Superior temporal gyrus (tissue), 1 donor: ENCODE measurements at regions not wholly inside any gene's neighbourhood (a gene's known extent, or its start where the extent isn't known, plus 50 kb on each side); places are given as distances from the start of the nearest gene placed in this dataset.
"Not testable (repeated sequence)": the region's sequence is repeated elsewhere in the genome, so short reads cannot be mapped to it uniquely, and the experiment has no call there.

Experiments
- DNase-seq: peaks from one replicate; pipeline ENCODE4 v3.0.0-alpha.2; 2016; ENCODE audit errors: extremely low spot score

DNA sequence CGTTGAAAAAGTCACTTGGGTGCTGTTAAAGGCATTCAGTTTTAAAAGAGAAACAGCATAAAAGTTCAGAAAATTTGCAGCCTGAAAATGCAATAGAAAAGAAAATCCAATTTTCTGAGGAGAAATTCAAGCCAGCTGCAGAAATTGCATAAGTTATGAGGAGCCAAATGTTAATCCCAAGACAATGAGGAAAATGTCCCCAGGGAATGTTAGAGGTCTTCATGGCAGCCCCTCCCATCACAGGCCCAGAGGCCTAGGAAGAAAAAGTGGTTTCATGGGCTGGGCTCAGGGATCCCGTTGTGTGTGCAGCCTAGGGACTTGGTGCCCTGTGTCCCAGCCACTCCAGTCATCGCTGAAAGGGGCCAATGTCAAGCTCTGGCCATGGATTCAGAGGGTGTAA lies 1055.6 kb downstream of the DIPK2A start:
- DNase-seq, result not testable (repeated sequence)

DNA sequence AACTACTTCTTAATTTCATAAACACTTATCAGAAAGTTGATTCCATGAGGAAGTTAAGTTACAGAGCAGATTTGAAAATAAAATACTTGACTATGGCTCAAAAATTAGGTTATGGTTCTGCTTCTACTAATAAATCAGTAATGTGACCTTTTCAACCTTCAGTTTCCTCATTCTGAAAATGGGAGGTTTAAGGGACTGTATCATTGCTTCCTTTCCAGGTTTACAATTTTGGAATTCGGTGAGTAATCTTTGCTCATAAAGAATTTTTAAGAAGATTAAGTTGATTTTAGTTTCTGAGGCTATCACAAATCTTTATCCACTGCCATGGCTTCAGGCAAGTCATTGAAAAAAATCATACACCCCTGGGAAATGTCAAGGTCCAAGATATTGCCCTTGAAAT lies 1061.2 kb downstream of the DIPK2A start:
- no peak for DNase-seq

DNA sequence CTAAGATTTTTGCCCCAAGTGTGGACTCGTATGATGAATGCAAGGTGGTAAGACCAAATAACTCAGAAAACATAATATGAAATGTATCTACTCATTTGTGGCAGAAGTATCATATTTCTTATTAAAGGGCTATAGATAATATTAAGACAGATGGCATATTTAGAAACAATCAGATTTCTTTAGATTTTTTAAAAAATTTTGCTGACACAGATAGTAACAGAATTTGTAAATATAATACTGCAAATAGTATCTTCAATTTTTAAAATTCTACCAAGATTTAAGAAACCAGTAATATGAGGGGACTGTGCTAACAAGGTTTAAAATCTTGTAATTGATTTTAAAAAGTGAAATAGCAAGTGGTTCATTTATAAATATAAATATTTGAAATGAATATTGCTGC lies 1064.1 kb downstream of the DIPK2A start:
- no peak for DNase-seq

DNA sequence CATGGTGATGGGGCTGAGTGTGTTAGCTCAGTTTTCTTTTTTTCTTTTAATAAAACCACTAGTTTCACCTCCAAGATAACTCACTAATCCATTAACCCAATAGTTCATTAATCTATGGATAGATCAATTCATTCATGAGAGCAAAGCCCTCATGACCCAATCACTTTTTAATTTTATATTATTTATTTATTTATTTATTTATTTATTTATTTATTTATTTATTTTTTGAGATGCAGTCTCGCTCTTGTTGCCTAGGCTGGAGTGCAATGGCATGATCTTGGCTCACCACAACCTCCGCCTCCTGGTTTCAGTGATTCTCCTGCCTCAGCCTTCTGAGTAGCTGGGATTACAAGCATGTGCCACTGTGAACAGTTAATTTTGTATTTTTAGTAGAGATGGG lies 1082.4 kb downstream of the DIPK2A start:
- DNase-seq, result not testable (repeated sequence)

DNA sequence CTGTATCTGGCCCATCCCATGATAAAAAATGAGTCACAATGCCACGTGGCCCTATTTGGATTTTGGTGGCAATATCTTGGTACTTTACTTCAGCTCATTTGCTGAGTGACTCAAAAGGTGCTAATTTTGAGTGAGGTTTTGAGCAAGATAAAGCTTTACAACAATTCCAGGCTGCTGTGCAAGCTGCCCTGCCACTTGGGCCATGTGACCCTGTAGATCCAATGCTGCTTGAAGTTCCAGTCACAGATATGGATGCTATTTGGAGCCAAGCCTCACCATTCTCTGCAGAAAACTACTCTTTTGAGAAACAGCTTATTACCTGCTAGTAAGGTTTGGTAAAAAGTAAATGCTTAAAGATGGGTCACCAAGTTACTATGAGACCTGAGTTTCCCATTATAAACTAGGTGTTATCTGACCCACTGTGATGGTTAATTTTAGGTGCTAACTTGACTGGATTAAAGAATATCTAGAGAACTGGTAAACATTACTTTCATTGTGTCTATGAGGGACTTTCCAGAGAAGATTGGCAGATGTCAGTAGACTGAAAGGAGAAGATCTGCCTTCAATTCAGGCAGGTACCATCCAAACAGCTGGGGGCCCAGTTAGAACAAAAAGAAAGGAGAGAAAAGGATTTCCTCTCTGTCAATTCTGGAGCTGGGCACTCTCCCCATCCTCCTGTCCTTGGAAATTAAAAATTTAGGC lies 1083.9 kb downstream of the DIPK2A start:
- no peak for DNase-seq

DNA sequence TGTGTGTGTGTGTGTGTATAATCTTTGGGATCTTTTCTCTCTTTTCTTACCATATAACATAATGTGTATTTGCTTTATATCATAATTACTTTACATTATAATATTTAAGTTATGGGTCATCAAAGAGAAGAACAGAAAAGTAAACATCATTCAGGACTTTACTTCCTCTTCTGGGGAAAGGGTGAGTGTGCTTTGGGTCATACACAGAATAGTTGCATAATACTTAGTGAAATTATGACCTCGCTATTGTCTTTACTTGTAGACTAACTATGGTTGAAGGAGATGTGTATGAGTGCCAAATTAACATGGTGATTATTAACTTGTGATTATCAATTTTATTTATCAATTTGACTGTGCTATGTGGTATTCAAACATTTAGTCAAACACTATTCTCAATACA lies 1086.9 kb downstream of the DIPK2A start:
- no peak for DNase-seq

DNA sequence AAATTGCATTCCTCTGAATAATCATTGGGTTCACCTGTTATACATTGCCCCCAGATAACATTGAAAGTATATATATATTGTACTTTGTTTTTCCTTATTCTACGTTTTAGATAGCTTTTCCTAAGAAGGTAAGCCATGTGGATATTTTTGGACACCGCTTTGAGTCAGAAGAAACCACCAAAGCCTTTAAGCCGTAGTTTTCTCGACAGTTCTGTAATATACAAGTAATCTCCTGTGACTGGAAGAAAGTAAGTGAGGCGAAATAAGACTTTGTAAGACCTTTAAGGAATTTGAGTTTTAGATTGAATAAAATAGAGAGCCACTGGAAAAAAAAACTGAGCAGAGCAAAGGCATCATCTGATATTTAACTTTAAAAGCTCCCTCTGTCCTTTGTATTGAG lies 1092.0 kb downstream of the DIPK2A start:
- DNase-seq, result no peak

DNA sequence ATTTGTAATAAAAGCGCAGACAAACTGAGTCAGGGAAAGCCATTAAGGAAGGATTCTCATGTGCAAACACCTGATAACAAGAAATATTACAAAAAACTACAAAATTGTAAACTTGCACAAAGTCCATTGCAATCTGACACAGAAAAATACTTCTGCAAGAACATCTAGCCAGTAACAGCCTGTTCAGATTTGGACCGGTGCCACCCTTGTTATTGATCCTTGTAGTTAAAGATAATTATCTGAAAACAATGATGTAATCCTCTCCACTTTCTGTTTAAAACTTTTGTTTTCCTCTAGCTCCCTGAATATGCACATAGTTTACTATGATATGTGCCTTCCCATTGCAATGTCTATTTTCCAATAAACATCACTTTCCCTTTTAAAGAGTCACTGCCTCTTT lies 1090.2 kb downstream of the PLOD2 start:
- DNase-seq, result no peak

DNA sequence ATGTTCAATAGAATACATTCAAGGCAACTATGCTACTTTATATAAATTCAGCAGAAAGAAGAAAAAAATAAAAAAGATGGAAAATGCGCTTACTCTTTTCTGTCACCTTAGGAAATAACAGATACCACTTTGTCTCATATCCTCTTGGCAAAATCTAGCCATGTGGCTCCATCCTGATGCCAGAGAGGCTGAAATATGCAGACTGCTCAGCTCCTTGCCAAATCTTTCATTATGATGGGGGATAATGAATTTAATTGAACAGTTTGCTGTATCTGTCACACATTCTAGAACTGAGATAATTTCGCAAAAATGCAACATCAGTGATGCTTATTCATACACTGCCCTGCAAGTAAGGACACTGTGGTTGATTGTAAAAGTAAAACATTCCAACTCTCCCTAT lies 1081.5 kb downstream of the PLOD2 start:
- peak; percentile 28 for DNase-seq

DNA sequence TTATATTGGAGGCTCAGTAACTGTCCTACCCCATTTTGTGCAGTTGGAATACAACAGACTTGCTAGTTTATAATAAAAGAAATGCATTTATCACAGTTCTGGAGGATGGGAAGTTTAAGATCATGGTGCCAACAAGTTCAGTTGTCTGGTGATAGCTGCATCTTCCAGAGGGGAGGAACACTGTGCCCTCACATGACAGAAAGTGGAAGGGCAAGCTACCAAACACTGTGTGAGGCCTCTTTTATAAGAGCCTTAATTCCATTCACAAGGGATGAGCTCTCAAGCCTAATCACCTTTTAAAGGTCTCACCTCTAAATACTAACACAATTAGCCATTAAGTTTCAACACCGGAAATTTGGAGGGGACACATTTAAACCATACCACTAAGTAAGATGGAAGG lies 1073.9 kb downstream of the PLOD2 start:
- no peak for DNase-seq

DNA sequence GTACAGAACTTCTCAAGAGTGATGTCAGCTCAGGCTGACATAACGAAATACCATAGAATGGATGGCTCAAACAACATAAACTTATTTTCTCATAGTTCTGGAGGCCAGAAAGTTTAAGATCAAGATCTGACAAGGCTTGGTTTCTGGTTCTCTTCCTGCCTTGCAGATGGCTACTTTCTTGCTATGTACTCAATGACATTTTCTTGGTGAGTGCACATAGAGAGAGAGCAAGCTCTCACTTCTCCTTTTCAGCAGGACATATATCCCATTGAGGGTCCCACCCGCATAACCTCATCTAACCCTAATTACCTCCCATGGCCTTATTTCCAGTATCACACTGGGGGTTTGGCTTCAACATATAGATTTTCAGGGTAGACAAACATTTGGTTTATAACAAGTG lies 1072.1 kb downstream of the PLOD2 start:
- DNase-seq, result no peak

DNA sequence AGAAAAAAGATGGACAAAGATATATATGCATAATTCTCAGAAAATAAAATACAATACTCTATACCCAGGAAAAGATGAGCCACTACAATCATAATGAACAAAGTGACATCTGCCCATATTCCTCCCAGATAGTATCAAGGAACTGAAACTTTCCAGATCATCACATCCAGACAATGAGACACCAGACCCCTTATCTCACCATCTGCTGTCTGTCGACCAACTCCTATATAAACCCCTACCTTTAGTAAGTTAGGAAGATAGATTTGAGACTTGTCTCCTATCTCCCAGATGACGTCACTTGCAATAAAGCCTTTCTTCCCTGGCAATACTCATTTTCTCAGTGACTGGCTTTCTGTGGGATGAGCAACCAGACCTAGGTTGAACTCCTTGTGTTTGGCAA lies 1071.6 kb downstream of the PLOD2 start:
- no peak for DNase-seq

DNA sequence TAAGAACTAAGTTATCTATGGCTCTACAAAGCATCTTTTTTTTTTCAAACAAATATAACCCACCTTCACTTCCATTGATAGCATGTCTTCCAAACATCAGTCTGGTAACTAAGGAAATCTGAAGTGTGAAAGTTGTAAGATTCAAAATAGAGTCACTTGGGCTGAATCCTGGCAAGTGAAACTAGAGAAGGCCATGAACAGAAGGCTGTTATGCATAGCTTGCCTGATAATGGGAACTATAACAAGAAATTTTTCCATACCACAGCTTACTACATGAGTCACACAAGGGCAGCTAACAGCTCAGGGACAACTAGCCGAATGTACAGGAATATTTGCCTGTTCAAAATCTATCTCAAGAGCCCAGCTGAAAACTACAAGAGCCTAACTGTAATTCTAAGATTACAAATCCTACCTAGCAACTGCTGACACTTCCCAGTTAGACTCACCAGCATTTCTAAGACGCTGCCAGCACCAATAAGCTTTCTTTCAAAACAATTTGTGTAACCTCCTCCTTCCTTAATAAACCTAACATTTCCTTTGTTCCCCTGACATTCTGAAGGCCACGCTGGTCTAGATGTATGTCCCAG lies 1066.5 kb downstream of the PLOD2 start:
- peak; percentile 54 for DNase-seq

DNA sequence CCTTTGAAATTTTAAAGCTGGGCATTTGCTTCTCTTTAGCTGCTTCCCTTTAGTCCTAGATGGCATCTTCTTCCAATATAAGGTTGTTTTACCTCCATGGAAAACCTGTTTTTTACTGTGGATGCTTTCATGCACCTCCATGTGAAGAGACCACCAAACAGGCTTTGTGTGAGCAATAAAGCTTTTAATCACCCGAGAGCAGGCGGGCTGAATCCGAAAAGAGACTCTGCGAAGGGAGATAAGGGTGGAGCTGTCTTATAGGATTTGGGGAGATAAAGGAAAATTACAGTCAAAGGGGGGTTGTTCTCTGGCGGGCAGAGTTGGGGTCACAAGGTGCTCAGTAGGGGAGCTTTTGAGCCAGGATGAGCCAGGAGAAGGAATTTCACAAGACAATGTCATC lies 1049.8 kb downstream of the PLOD2 start:
- DNase-seq, result not testable (repeated sequence)

DNA sequence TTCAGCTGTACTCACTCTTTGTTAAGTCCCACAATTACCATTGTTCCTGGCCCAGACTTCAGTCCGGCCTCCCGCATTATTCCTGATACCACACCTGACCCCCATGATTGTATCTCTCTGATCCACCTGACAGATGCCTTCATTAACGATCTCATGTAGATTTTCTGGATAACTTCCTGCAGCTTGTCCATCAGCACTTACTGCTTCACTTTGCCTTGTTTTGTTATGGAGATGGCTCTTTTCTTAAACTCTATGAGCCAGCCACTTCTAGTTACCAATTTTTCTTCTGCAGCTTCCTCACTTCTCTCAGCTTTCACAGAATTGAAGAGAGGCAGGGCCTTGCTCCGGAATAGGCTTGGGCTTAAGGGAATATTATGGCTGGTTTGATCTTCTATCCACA lies 1044.2 kb downstream of the PLOD2 start:
- DNase-seq, result no peak

DNA sequence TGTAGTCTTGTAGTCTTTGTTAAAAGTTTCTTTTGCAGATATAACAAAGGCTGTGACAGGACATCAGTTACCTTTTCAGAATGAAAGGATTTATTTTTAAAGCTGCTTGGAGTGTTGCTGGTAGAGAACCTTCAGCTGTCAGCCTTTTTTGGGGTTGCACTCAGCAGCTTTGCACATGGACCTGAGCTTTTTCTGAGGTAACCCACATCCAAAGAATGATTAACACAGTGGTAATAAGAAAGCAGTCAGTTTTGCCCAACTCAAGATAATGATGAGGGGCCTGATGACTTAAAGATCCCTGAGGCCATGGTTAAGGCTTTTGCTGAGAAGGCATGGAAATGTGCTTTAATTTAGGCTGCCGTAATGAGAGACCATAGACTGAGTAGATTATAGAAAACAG lies 1042.7 kb downstream of the PLOD2 start:
- no peak for DNase-seq

DNA sequence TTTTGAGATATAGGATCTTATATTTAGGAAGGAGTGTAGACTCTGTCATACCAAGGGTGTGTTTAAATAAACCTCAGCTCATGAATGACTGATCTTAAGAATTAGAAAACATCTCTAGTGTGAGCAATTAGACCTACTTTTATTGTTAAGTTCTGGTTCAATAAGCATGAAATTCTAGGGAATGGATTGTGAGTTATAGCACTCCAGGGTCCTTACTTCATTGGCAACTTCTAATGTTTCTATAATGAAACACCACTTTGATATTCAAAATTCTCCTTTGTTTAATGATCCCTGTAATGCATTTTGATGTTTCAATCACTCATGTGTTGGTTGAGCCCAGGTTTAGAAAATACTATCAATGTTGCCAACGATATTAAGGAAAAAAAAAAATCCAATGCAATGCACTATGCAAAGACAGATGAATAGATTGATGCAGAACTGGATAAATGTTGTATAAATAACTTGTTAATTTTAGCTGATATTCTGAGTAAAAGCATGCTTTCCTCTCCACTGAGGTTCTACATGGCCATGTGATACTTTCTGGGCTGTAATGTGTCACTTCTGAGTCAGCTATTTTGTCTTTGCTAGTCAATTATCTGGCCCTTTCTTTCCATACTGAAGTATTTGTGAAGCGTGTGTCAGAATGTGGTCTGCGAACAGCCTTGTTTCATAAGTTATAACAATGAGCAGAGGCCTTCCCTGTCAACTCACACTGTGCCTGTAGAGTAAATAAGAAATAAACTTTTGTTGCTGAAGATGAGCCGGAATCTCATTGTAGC lies 1035.9 kb downstream of the PLOD2 start:
- DNase-seq, result no peak

DNA sequence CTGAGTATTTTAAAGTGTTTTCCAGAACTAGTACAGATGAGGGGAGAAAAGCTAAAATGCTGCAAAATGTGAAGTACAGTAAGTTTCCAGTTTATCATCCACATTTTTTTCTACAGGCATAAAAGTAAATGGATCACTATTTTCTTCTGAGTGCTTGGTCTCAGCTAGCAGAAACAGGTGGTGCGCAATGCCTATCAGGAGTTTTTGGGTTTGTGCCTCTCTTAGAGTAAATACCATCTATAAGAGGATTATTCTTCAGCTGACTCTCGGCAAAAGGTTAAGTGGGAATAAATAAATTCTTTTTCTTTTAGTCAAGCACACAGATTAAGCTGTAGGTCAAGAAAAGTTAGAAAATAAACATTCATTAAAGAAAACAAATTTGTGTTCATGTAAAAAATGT lies 1027.7 kb downstream of the PLOD2 start:
- DNase-seq, result no peak

DNA sequence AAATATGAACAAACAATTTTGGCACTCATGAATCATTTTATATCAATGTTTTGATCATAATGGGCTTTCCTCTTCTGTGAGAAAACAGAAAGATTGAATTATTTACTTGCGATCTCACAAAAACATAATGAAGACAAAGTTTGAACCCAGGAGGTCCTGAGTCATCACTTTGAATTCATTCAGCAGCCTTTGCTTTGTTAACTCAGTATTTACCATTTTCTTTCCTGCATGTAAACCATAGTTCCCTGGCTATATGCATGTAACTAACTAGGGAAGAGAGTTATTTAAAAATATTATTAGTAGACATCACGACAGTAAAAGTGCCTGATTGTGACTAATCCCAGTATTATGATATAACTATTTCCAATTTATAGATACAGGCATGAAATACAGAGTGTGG lies 1026.2 kb downstream of the PLOD2 start:
- no peak for DNase-seq

DNA sequence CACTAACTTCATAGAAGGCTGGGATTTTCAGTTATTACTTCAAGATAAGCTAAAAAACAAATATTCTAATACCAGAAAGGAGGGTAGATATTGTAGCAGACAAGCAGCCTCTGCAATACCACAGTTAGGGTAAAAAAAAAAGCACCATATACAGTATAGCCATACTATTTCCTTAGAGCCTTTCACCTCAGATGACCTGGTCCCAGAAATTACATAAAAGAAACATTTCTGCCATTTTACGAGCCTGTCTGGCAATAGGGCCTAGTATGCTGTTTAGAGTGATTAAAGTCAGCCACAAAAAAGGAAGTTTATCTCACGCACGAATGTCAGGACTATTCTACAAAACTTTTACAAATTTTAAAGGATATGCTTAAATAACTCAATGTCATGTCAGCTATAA lies 1016.6 kb downstream of the PLOD2 start:
- DNase-seq, result no peak

DNA sequence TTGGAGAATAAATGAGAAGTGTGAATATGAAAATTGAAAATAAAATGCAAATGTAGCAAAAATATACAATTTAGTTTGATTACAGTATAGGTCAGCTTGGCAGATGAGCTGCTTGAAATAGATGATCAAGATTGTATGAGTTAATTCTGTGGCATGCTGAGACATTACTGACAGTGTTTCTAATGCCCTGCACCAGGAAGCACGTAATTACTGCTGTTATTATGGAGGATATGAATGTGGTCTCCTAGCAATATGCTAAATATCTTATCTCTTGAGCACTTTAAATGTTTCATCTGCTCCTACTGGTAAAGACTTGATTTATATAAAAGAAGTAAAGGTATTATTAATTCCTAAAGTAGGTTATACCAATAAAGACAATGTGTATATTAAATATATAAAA lies 1015.5 kb downstream of the PLOD2 start:
- DNase-seq, result no peak

DNA sequence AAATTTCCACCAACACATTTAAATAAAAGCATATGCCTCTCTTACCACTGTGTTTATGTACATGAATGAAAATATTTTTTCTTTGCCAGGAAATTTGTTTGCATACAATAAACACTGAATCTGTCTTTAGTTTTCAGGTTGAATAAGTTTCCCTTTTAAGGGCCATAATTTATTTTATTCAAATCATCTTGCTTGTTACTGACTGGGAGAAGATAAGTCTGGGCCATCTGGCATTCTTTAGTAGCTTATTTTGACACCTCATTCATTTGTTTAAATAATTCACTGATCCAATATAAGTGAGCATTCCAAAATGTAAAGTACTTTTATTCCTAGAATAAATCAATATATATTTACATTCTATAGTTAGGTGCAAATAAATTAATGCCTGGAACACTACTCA lies 1001.3 kb downstream of the PLOD2 start:
- DNase-seq, result no peak

DNA sequence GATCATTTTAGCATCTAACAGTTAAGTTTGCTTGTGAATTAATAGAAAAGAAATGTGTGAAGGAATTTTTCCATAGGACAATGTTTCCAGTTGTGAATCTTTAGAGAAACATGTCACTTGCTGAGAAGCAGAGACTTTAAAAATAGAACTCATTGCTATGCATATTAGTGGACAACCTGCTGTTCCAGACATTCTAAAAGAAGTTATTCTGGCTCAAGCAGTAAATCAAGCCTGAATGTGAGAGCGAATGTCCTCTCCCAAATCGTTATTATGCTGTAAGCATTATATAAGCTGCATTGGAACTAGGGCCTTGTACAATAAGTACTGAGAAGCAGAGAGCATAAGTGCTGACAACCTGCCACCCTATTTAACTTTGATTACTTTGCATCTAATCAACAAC lies 990.9 kb downstream of the PLOD2 start:
- DNase-seq, result peak; percentile 77
